ENCODE measurements at regions not wholly inside any gene's neighbourhood (a gene's known extent, or its start where the extent isn't known, plus 50 kb on each side); places are given as distances from the start of the nearest gene placed in this dataset.

- TF ChIP-seq SP1 (IDR thresholded peaks at IDR 0.05), result no peak
- no peak for TF ChIP-seq HDGF (IDR thresholded peaks at IDR 0.05; ENCODE audit: borderline replicate concordance)
- no peak for TF ChIP-seq ZNF384 (IDR thresholded peaks at IDR 0.05)
- no peak for TF ChIP-seq FOXM1 (IDR thresholded peaks at IDR 0.05; ENCODE audit: borderline replicate concordance)
- no peak for TF ChIP-seq L3MBTL2 (conservative IDR thresholded peaks at IDR 0.05)
These were observed 83.7 kb upstream of the ARHGAP32 start for GRCh38 chr11:129275828-129276227.
